Mesendoderm (in vitro differentiated cells): ENCODE measurements at regions not wholly inside any gene's neighbourhood (a gene's known extent, or its start where the extent isn't known, plus 50 kb on each side); places are given as distances from the start of the nearest gene placed in this dataset.

Experiments
- DNase-seq: peaks from one replicate; pipeline ENCODE4 v3.0.0; 2013
- H2AK5ac ChIP-seq: 2 replicates; pipeline ENCODE4 v1.6.1; 2013; ENCODE audit warnings: low read length, inconsistent platforms
- H2BK120ac ChIP-seq: 2 replicates; pipeline ENCODE4 v1.6.1; 2013; ENCODE audit warnings: low read depth, mild to moderate bottlenecking, low read length, moderate library complexity, mixed read lengths
- H2BK15ac ChIP-seq: replicated peaks from 2 replicates; pipeline ENCODE4 v1.6.1; 2013; ENCODE audit warnings: low read depth, mild to moderate bottlenecking, moderate library complexity
- H2BK5ac ChIP-seq: 2 replicates; pipeline ENCODE4 v1.6.1; 2013; ENCODE audit warnings: low read length, inconsistent platforms
- H3K18ac ChIP-seq: 2 replicates; pipeline ENCODE4 v1.6.1; 2013; ENCODE audit warnings: mild to moderate bottlenecking, low read length, mixed read lengths
- H3K23ac ChIP-seq: one replicate; pipeline ENCODE4 v1.6.1; 2013; ENCODE audit warnings: low read length
- H3K27ac ChIP-seq: 2 replicates; pipeline ENCODE4 v1.5.1; 2013; ENCODE audit warnings: low read depth, mild to moderate bottlenecking, inconsistent platforms, low read length, moderate library complexity
- H3K27me3 ChIP-seq: 2 replicates; pipeline ENCODE4 v1.6.1; 2013; ENCODE audit warnings: low read length, control low read depth, mild to moderate bottlenecking, inconsistent platforms; ENCODE audit not compliant: insufficient read depth, poor library complexity
- H3K36me3 ChIP-seq: 2 replicates; pipeline ENCODE4 v1.6.1; 2013; ENCODE audit warnings: low read length, inconsistent platforms; ENCODE audit not compliant: control insufficient read depth, insufficient read depth
- H3K4ac ChIP-seq: one replicate; pipeline ENCODE4 v1.6.1; 2013; ENCODE audit warnings: low read depth, mild to moderate bottlenecking, low read length, moderate library complexity
- H3K4me1 ChIP-seq: 2 replicates; pipeline ENCODE4 v1.6.1; 2013; ENCODE audit warnings: low read depth, low read length, inconsistent platforms; ENCODE audit not compliant: control insufficient read depth
- H3K4me2 ChIP-seq: 2 replicates; pipeline ENCODE4 v1.6.1; 2013; ENCODE audit warnings: low read length
- H3K4me3 ChIP-seq: 2 replicates; pipeline ENCODE4 v1.5.1; 2013; ENCODE audit warnings: mild to moderate bottlenecking, low read length
- H3K56ac ChIP-seq: one replicate; pipeline ENCODE4 v1.6.1; 2013; ENCODE audit warnings: low read length
- H3K79me1 ChIP-seq: 2 replicates; pipeline ENCODE4 v1.6.1; 2013; ENCODE audit warnings: low read length, inconsistent platforms
- H3K79me2 ChIP-seq: 2 replicates; pipeline ENCODE4 v1.6.1; 2013; ENCODE audit warnings: mild to moderate bottlenecking, low read length; ENCODE audit not compliant: control insufficient read depth, insufficient read depth
- H3K9ac ChIP-seq: 2 replicates; pipeline ENCODE4 v1.6.1; 2013; ENCODE audit warnings: low read length, inconsistent platforms
- H4K5ac ChIP-seq: one replicate; pipeline ENCODE4 v1.6.1; 2013; ENCODE audit warnings: low read length
- H4K8ac ChIP-seq: one replicate; pipeline ENCODE4 v1.6.1; 2013; ENCODE audit warnings: low read depth, mild to moderate bottlenecking, control low read depth, low read length, moderate library complexity
- WGBS: extraction: QIAGEN DNeasy Blood & Tissue Kit; methylation state at CpG from one replicate; pipeline ENCODE4 v1.1.7; 2013; ENCODE audit warnings: low lambda C conversion rate, missing lambda C conversion rate; ENCODE audit not compliant: insufficient coverage; ENCODE audit errors: extremely low coverage; 5-methylcytosine and 5-hydroxymethylcytosine counted together

DNA sequence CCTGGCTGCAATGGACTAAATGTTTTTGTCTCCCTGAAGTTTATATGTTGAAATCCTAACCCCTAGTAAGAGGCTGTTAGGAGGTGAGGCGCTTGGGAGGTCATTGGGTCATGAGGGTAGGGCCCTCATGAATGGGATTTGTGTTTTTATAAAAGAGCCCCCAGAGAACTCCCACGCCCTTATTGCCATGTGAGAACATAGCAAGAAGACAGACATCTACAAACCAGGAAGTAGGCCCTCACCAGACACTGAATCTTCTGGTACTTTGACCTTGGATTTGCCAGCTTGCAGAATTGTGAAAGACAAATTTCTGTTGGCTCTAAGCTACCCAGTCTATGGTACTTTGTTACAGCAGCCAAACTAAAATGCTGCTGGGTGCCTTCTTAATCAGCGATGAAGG, 96.1 kb upstream of the SPATA13 start:
- no peak overlapping the region for H2BK120ac ChIP-seq
- H4K8ac ChIP-seq = no peak overlapping the region
- H3K27me3 ChIP-seq = no peaks in the 10 kb centered on the region
- no CpG with 5 or more reads among the region's 3 CpGs for WGBS
- H3K36me3 ChIP-seq = no peaks in the 10 kb centered on the region
- DNase-seq = no peak
- no peak overlapping the region for H3K4ac ChIP-seq
- H3K79me1 ChIP-seq = no peaks in the 10 kb centered on the region
- H3K4me1 ChIP-seq = no peaks in the 10 kb centered on the region
- no peaks in the 10 kb centered on the region for H3K79me2 ChIP-seq
- H2BK5ac ChIP-seq = no peak overlapping the region
- H4K5ac ChIP-seq = no peak overlapping the region
- H2BK15ac ChIP-seq = no peak overlapping the region
- H3K4me3 ChIP-seq = no peak overlapping the region
- no peak overlapping the region for H2AK5ac ChIP-seq
- no peak overlapping the region for H3K56ac ChIP-seq
- H3K23ac ChIP-seq = no peak overlapping the region
- no peak overlapping the region for H3K9ac ChIP-seq
- H3K4me2 ChIP-seq = no peak overlapping the region
- no peak overlapping the region for H3K18ac ChIP-seq
- no peak overlapping the region for H3K27ac ChIP-seq

DNA sequence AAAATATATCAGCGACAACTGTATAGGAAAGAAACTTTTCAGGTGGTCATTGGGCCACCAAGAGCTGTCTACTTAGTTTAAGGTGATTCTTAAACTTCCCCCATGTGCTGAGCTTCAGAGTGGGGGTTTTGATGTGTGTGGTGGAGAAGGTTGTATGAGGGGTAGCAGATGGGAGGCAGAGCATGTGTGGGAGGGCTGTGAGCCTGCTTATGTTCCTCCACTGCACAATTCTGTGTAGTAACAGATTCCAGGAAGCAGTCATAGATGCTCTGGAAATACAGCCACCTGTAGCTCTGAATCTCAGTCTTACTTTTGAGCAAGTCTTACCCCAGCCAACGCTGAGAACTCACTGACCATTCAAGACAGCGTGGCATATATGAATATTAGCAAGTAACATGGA, 95.3 kb upstream of the SPATA13 start:
- Histone ChIP-seq H3K23ac (no peak overlapping the region), H3K36me3 (no peaks in the 10 kb centered on the region), H3K79me1 (no peaks in the 10 kb centered on the region), H2BK15ac (no peak overlapping the region), H3K56ac (no peak overlapping the region), H4K5ac (no peak overlapping the region), H3K4me2 (no peak overlapping the region), H3K18ac (no peak overlapping the region), H3K4ac (no peak overlapping the region), H3K27ac (no peak overlapping the region), H2BK120ac (no peak overlapping the region), H2BK5ac (no peak overlapping the region), H3K4me1 (no peaks in the 10 kb centered on the region), H3K27me3 (no peaks in the 10 kb centered on the region), H4K8ac (no peak overlapping the region), H3K79me2 (no peaks in the 10 kb centered on the region), H2AK5ac (no peak overlapping the region), H3K4me3 (no peak overlapping the region), H3K9ac (no peak overlapping the region)
- no peak for DNase-seq
- no CpG with 5 or more reads among the region's 3 CpGs for WGBS

DNA sequence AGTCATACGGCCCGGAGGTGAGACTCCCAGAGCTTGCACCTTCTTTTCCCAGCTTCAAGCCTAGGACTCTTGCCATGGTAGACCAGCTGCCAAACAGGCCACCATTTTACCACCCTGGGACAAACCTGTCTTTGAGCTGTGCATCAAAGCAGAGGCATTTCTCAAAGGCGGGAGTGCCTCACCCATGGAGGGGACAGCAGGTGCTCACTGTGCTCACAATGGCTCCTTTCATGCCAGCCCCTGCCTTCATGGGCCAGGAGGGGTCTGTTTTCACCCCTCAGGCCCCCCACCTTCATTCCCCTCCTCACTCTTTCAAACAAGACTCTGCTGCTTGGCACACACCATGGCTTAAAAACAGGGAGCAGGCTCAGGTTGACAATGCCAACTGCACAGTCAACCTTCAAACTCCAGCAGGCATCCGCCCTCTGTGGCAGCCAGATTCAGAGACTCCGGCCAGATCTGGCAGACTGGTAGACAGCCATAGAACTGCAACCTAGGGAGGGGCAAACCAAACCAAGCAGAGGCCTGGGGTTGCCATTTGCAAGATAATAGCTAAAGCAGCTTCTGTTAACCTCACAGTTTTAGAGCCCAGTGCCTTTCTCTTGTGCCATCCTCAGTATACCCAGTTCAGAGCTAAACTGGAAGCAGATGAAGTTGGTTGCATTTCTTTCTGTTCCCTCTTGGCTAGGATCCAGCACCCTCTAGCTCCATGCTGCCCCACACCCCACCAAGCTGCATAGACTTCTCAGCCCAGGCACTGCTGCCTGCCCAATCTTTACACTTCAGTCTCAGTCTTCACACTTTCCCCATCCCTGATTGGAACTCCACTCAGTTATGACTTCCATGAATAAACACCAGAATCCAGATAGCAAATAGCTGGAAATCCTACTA, 93.9 kb upstream of the SPATA13 start:
- Histone ChIP-seq H2BK5ac (no peak overlapping the region), H3K79me2 (no peaks in the 10 kb centered on the region), H2BK120ac (no peak overlapping the region), H3K4ac (no peak overlapping the region), H3K4me3 (no peak overlapping the region), H2BK15ac (no peak overlapping the region), H3K79me1 (no peaks in the 10 kb centered on the region), H4K5ac (no peak overlapping the region), H3K27me3 (no peaks in the 10 kb centered on the region), H3K4me2 (no peak overlapping the region), H4K8ac (no peak overlapping the region), H3K18ac (no peak overlapping the region), H3K4me1 (no peaks in the 10 kb centered on the region), H2AK5ac (no peak overlapping the region), H3K56ac (no peak overlapping the region), H3K23ac (no peak overlapping the region), H3K36me3 (no peaks in the 10 kb centered on the region), H3K9ac (no peak overlapping the region), H3K27ac (no peak overlapping the region)
- no peak for DNase-seq
- WGBS = no CpG with 5 or more reads among the region's 5 CpGs

- Histone ChIP-seq H3K79me1 (no peaks in the 10 kb centered on the region), H3K4me2 (no peak overlapping the region), H4K5ac (no peak overlapping the region), H3K4me3 (no peak overlapping the region), H4K8ac (no peak overlapping the region), H3K23ac (no peak overlapping the region), H3K9ac (no peak overlapping the region), H2AK5ac (no peak overlapping the region), H3K27ac (no peak overlapping the region), H3K56ac (no peak overlapping the region), H3K4ac (no peak overlapping the region), H3K4me1 (no peaks in the 10 kb centered on the region), H2BK15ac (no peak overlapping the region), H2BK120ac (no peak overlapping the region), H3K79me2 (no peaks in the 10 kb centered on the region), H3K36me3 (no peaks in the 10 kb centered on the region), H2BK5ac (no peak overlapping the region), H3K27me3 (no peaks in the 10 kb centered on the region), H3K18ac (no peak overlapping the region)
- no peak for DNase-seq
- no CpG with 5 or more reads among the region's 2 CpGs for WGBS
Observed at GRCh38 chr13:24068472-24068871, 92.0 kb upstream of the SPATA13 start.

GRCh38 chr13:24071016-24071415, 89.5 kb upstream of the SPATA13 start:
- H3K4me2 ChIP-seq = no peak overlapping the region

More at GRCh38 chr13:24071016-24071415, 89.5 kb upstream of the SPATA13 start:
- H3K79me1 ChIP-seq = no peaks in the 10 kb centered on the region
- no peak overlapping the region for H2BK15ac ChIP-seq
- H4K5ac ChIP-seq = no peak overlapping the region
- H4K8ac ChIP-seq = no peak overlapping the region
- no peaks in the 10 kb centered on the region for H3K79me2 ChIP-seq
- H3K18ac ChIP-seq = no peak overlapping the region
- H3K9ac ChIP-seq = no peak overlapping the region
- H2BK120ac ChIP-seq = no peak overlapping the region
- H3K27me3 ChIP-seq = no peaks in the 10 kb centered on the region
- no peak overlapping the region for H3K4me3 ChIP-seq
- no CpG with 5 or more reads among the region's 1 CpG for WGBS
- no peak overlapping the region for H3K56ac ChIP-seq
- no peaks in the 10 kb centered on the region for H3K4me1 ChIP-seq
- no peak overlapping the region for H2AK5ac ChIP-seq
- no peak overlapping the region for H2BK5ac ChIP-seq
- DNase-seq = no peak
- no peak overlapping the region for H3K4ac ChIP-seq
- H3K36me3 ChIP-seq = no peaks in the 10 kb centered on the region
- no peak overlapping the region for H3K27ac ChIP-seq
- no peak overlapping the region for H3K23ac ChIP-seq
